ENCODE measurements at regions not wholly inside any gene's neighbourhood (a gene's known extent, or its start where the extent isn't known, plus 50 kb on each side); places are given as distances from the start of the nearest gene placed in this dataset.
"Not testable (repeated sequence)": the region's sequence is repeated elsewhere in the genome, so short reads cannot be mapped to it uniquely, and the experiment has no call there.

GRCh38 chr5:33162057-33162456 is 278.7 kb upstream of the TARS1 start:
- DNase-seq, result no peak

GRCh38 chr5:33166522-33166921 is 274.2 kb upstream of the TARS1 start:
- no peak for DNase-seq

GRCh38 chr5:33166948-33167347 is 273.8 kb upstream of the TARS1 start:
- DNase-seq, result no peak

GRCh38 chr5:33167541-33167940 is 273.2 kb upstream of the TARS1 start:
- no peak for DNase-seq

- DNase-seq, result no peak
These were observed 270.4 kb upstream of the TARS1 start for GRCh38 chr5:33170411-33170810.

GRCh38 chr5:33174383-33174782 is 266.4 kb upstream of the TARS1 start:
- no peak for DNase-seq

- no peak for DNase-seq
These were observed 261.5 kb upstream of the TARS1 start for GRCh38 chr5:33179301-33179700.

- peak; percentile 1 for DNase-seq
These were observed 259.9 kb upstream of the TARS1 start for GRCh38 chr5:33180900-33181299.

GRCh38 chr5:33182986-33183385 is 257.8 kb upstream of the TARS1 start:
- DNase-seq, result no peak

GRCh38 chr5:33184367-33184766 is 256.4 kb upstream of the TARS1 start:
- no peak for DNase-seq

GRCh38 chr5:33188089-33188488 is 252.7 kb upstream of the TARS1 start:
- DNase-seq, result no peak

- no peak for DNase-seq
These were observed 245.9 kb upstream of the TARS1 start for GRCh38 chr5:33194914-33195313.

GRCh38 chr5:33195431-33196165 is 245.2 kb upstream of the TARS1 start:
- peak; percentile 25 for DNase-seq

- DNase-seq, result no peak
These were observed 241.9 kb upstream of the TARS1 start for GRCh38 chr5:33198836-33199235.

- DNase-seq, result no peak
These were observed 236.8 kb upstream of the TARS1 start for GRCh38 chr5:33203931-33204330.

- DNase-seq, result no peak
These were observed 235.7 kb upstream of the TARS1 start for GRCh38 chr5:33205079-33205478.

- DNase-seq, result no peak
These were observed 234.9 kb upstream of the TARS1 start for GRCh38 chr5:33205727-33206410.

GRCh38 chr5:33206962-33207506 is 233.7 kb upstream of the TARS1 start:
- no peak for DNase-seq

GRCh38 chr5:33209252-33209651 is 231.5 kb upstream of the TARS1 start:
- no peak for DNase-seq

GRCh38 chr5:33210221-33210620 is 230.5 kb upstream of the TARS1 start:
- not testable (repeated sequence) for DNase-seq

- no peak for DNase-seq
These were observed 229.8 kb upstream of the TARS1 start for GRCh38 chr5:33210978-33211377.

GRCh38 chr5:33212439-33212838 is 228.3 kb upstream of the TARS1 start:
- no peak for DNase-seq

- no peak for DNase-seq
These were observed 227.9 kb upstream of the TARS1 start for GRCh38 chr5:33212900-33213299.

GRCh38 chr5:33223563-33224284 is 217.0 kb upstream of the TARS1 start:
- DNase-seq, result no peak

Data from amniotic stem cell (primary cell).